H1 (cell line): ENCODE measurements at regions not wholly inside any gene's neighbourhood (a gene's known extent, or its start where the extent isn't known, plus 50 kb on each side); places are given as distances from the start of the nearest gene placed in this dataset.

ENCODE experiments used
- CTCF ChIA-PET: fragments of 300-600 bp; sonication (Branson Sonifier 250); formaldehyde crosslinking; loops from one replicate; lab custom pipeline; 2021; ENCODE audit not compliant: partially characterized antibody; lab: Charles Lee
- POLR2A ChIA-PET: fragments of 300-600 bp; sonication (Branson Sonifier 250); formaldehyde crosslinking; loops from one replicate; lab custom pipeline; 2021; ENCODE audit warnings: inconsistent platforms; ENCODE audit not compliant: partially characterized antibody; lab: Charles Lee
- DNase-seq, 2 experiments: peaks; one replicate each; pipeline versions ENCODE4 v3.0.0 to v3.0.0-alpha.2; 2010 to 2022; ENCODE audit warnings: low spot score in 2 of 2, low read depth in 1 of 2, mixed read lengths in 1 of 2
- FAIRE-seq: peaks from 2 replicates; lab custom pipeline; 2011; peaks lifted over from hg19 to GRCh38; lab: Jason Lieb, UNC
- H2AFZ ChIP-seq: 2 replicates; pipeline ENCODE4 v1.8.1; 2012; ENCODE audit warnings: low read length, inconsistent platforms
- H2AK5ac ChIP-seq: 2 replicates; pipeline ENCODE4 v1.6.1; 2013; ENCODE audit warnings: low read depth, low read length
- H2BK120ac ChIP-seq: replicated peaks from 2 replicates; pipeline ENCODE3; 2013; ENCODE audit warnings: low read depth, low read length, inconsistent platforms
- H2BK12ac ChIP-seq: 2 replicates; pipeline ENCODE4 v1.6.1; 2013; ENCODE audit warnings: low read depth, low read length
- H2BK15ac ChIP-seq: 2 replicates; pipeline ENCODE4 v1.6.1; 2013; ENCODE audit warnings: low read length
- H2BK20ac ChIP-seq: 2 replicates; pipeline ENCODE4 v1.6.1; 2013; ENCODE audit warnings: low read length
- H2BK5ac ChIP-seq: 2 replicates; pipeline ENCODE4 v1.6.1; 2013; ENCODE audit warnings: low read depth, low read length
- H3K14ac ChIP-seq: 2 replicates; pipeline ENCODE4 v1.6.1; 2013; ENCODE audit warnings: inconsistent platforms; ENCODE audit not compliant: insufficient read length
- H3K18ac ChIP-seq: 2 replicates; pipeline ENCODE4 v1.6.1; 2013; ENCODE audit warnings: low read length; ENCODE audit errors: extremely low read depth
- H3K23ac ChIP-seq: 2 replicates; pipeline ENCODE4 v1.6.1; 2013; ENCODE audit warnings: inconsistent platforms; ENCODE audit not compliant: insufficient read length
- H3K23me2 ChIP-seq: 2 replicates; pipeline ENCODE4 v1.6.1; 2013; ENCODE audit warnings: low read depth, low read length
- H3K27ac ChIP-seq: 2 replicates; pipeline ENCODE4 v1.6.1; 2011; ENCODE audit warnings: low read depth, low read length, inconsistent platforms
- H3K27me3 ChIP-seq, 4 experiments: replicated peaks in 1 of 4; 1 replicate in 1 of 4; 2 replicates in 3 of 4; pipeline versions ENCODE4 v1.6.1 to v1.8.1; 2011 to 2013; ENCODE audit warnings: low read length in 3 of 4, mild to moderate bottlenecking in 3 of 4, inconsistent platforms in 2 of 4, mixed read lengths in 2 of 4, moderate library complexity in 1 of 4; ENCODE audit not compliant: control insufficient read depth in 3 of 4, insufficient read depth in 3 of 4; ENCODE audit errors: extremely low read depth in 1 of 4
- H3K36me3 ChIP-seq, 4 experiments: 2 replicates each; pipeline versions ENCODE4 v1.6.1 to v1.8.1; 2011 to 2013; ENCODE audit warnings: mild to moderate bottlenecking in 4 of 4, low read length in 3 of 4, moderate library complexity in 2 of 4, control low read depth in 1 of 4, inconsistent platforms in 1 of 4; ENCODE audit not compliant: insufficient read depth in 4 of 4, control insufficient read depth in 2 of 4
- H3K4ac ChIP-seq: replicated peaks from 2 replicates; pipeline ENCODE3; 2013; ENCODE audit warnings: low read length, low read depth, mixed read lengths, inconsistent platforms; ENCODE audit not compliant: insufficient read length
- H3K4me1 ChIP-seq, 4 experiments: replicated peaks in 1 of 4; 1 replicate in 1 of 4; 2 replicates in 3 of 4; pipeline versions ENCODE4 v1.6.1 to v1.8.1; 2011 to 2013; ENCODE audit warnings: low read length in 3 of 4, inconsistent platforms in 2 of 4, mixed read lengths in 1 of 4; ENCODE audit not compliant: insufficient read depth in 4 of 4, control insufficient read depth in 3 of 4
- H3K4me2 ChIP-seq, 2 experiments: 2 replicates each; pipeline versions ENCODE4 v1.6.1 to v1.8.1; 2011 to 2013; ENCODE audit warnings: low read depth in 2 of 2, low read length in 2 of 2, control low read depth in 1 of 2, inconsistent platforms in 1 of 2, mild to moderate bottlenecking in 1 of 2; ENCODE audit not compliant: insufficient read depth in 1 of 2
- H3K4me3 ChIP-seq, 4 experiments: fragments of 200-600, 300-600 bp in 1 of 4; sonication (generic), shearing (Covaris generic), sonication (Bioruptor Twin) in 1 of 4; 2 replicates each; pipeline versions ENCODE4 v1.5.1 to v1.8.1; 2011 to 2016; ENCODE audit warnings: low read length in 4 of 4, low read depth in 3 of 4, control low read depth in 2 of 4, inconsistent platforms in 2 of 4, mild to moderate bottlenecking in 2 of 4, mixed read lengths in 1 of 4, moderate library complexity in 1 of 4; ENCODE audit not compliant: insufficient read depth in 2 of 4; ENCODE audit errors: extremely low read depth in 1 of 4
- H3K56ac ChIP-seq: replicated peaks from 2 replicates; pipeline ENCODE3; 2013; ENCODE audit warnings: low read depth, mild to moderate bottlenecking, mixed read lengths, low read length, inconsistent platforms; ENCODE audit not compliant: insufficient read length
- H3K79me1 ChIP-seq: 2 replicates; pipeline ENCODE4 v1.6.1; 2013; ENCODE audit warnings: low read depth, low read length, control low read depth
- H3K79me2 ChIP-seq, 2 experiments: 2 replicates each; pipeline versions ENCODE4 v1.6.1 to v1.8.1; 2012 to 2013; ENCODE audit warnings: low read length in 2 of 2, mild to moderate bottlenecking in 2 of 2, inconsistent platforms in 1 of 2; ENCODE audit not compliant: insufficient read depth in 2 of 2, control insufficient read depth in 1 of 2
- H3K9ac ChIP-seq, 4 experiments: replicated peaks in 1 of 4; 1 replicate in 1 of 4; 2 replicates in 3 of 4; pipeline versions ENCODE4 v1.6.1 to v1.8.1; 2011 to 2013; ENCODE audit warnings: low read depth in 3 of 4, low read length in 3 of 4, control low read depth in 2 of 4, mild to moderate bottlenecking in 2 of 4, moderate library complexity in 2 of 4, inconsistent platforms in 1 of 4; ENCODE audit errors: extremely low read depth in 1 of 4
- H3K9me3 ChIP-seq, 2 experiments: 2 replicates each; pipeline versions ENCODE4 v1.6.1 to v1.8.1; 2012 to 2013; ENCODE audit warnings: mild to moderate bottlenecking in 2 of 2, moderate library complexity in 2 of 2, control low read depth in 1 of 2, inconsistent platforms in 1 of 2, low read depth in 1 of 2, low read length in 1 of 2, mixed read lengths in 1 of 2; ENCODE audit not compliant: insufficient read depth in 2 of 2
- H4K20me1 ChIP-seq, 2 experiments: replicated peaks in 1 of 2; 2 replicates each; pipeline versions ENCODE3 to v1.8.1; 2011 to 2013; ENCODE audit warnings: inconsistent platforms in 2 of 2, low read length in 2 of 2, mild to moderate bottlenecking in 1 of 2; ENCODE audit not compliant: insufficient read depth in 2 of 2, control insufficient read depth in 1 of 2
- H4K5ac ChIP-seq: 2 replicates; pipeline ENCODE4 v1.6.1; 2013; ENCODE audit warnings: low read length, low read depth, mixed read lengths, inconsistent platforms; ENCODE audit not compliant: insufficient read length
- H4K8ac ChIP-seq: 2 replicates; pipeline ENCODE4 v1.8.0; 2013; ENCODE audit warnings: mild to moderate bottlenecking, moderate library complexity, low read length, inconsistent platforms; ENCODE audit not compliant: insufficient read depth; ENCODE audit errors: extremely low read depth
- H4K91ac ChIP-seq: replicated peaks from 2 replicates; pipeline ENCODE3; 2013; ENCODE audit warnings: low read length, mixed read lengths, inconsistent platforms; ENCODE audit not compliant: insufficient read length
- KDM4A ChIP-seq: IDR thresholded peaks from one replicate; pipeline ENCODE4 v1.7.1; 2012; ENCODE audit warnings: low read depth, mild to moderate bottlenecking, moderate library complexity, low read length, inconsistent platforms; ENCODE audit not compliant: severe bottlenecking
- SAP30 ChIP-seq: fragments of 300-600 bp; sonication (generic); IDR thresholded peaks from 2 replicates; pipeline ENCODE4 v1.7.1; 2012; ENCODE audit warnings: low read length, moderate library complexity, mild to moderate bottlenecking, inconsistent platforms; ENCODE audit not compliant: insufficient read depth, insufficient replicate concordance
- SP1 ChIP-seq: IDR thresholded peaks from 2 replicates; pipeline ENCODE4 v1.6.1; 2011; ENCODE audit warnings: low read depth, low read length
- WGBS, 2 experiments: shearing (Covaris generic) in 1 of 2; methylation state at CpG; one replicate each; pipeline versions ENCODE4 v1.1.6 to v1.1.7; 2013 to 2015; ENCODE audit warnings: low lambda C conversion rate in 2 of 2, mixed read lengths in 2 of 2, inconsistent platforms in 1 of 2, low coverage in 1 of 2, missing lambda C conversion rate in 1 of 2; ENCODE audit not compliant: insufficient replicate concordance in 2 of 2, insufficient coverage in 1 of 2, insufficient read length in 1 of 2; ENCODE audit errors: extremely low coverage in 1 of 2, missing lambda C conversion rate in 1 of 2; 5-methylcytosine and 5-hydroxymethylcytosine counted together

GRCh38 chr3:34264337-34265041 is 466.1 kb downstream of the PDCD6IP start:
- Histone ChIP-seq H2AK5ac (no peak overlapping the region), H2BK20ac (no peak overlapping the region), H3K4me3 (no peak overlapping the region), H2BK120ac (no peak overlapping the region), H3K4me1 (peaks cover 0 to 6% (median under 1%) of the 10 kb centered on the region in 4 experiments; a peak in 3 of 7 replicates), H4K5ac (no peak overlapping the region), H3K4ac (no peak overlapping the region), H3K27me3 (no peaks in the 10 kb centered on the region), H2BK15ac (no peak overlapping the region), H2BK12ac (no peak overlapping the region), H4K20me1 (no peaks in the 10 kb centered on the region), H4K8ac (no peak overlapping the region), H3K9me3 (no peaks in the 10 kb centered on the region), H2BK5ac (no peak overlapping the region), H4K91ac (no peak overlapping the region), H3K23me2 (0 out of 2 replicates have a peak, but pooled peaks cover 3% of the 10 kb centered on the region), H3K79me1 (no peaks in the 10 kb centered on the region), H3K9ac (no peak overlapping the region), H3K36me3 (no peaks in the 10 kb centered on the region), H3K56ac (no peak overlapping the region), H3K14ac (no peak overlapping the region), H3K23ac (no peak overlapping the region), H3K27ac (no peak overlapping the region), H2AFZ (no peak overlapping the region), H3K79me2 (no peaks in the 10 kb centered on the region), H3K18ac (no peak overlapping the region), H3K4me2 (no peak overlapping the region)
- FAIRE-seq (no peak), DNase-seq (no peak)
- WGBS, 2 experiments: 93% methylated on average over 5 of the region's 5 CpGs; no CpG with 5 or more reads in 1 of the 2 experiments
- ChIA-PET CTCF (interaction anchor here (0.6 to 1.6 kb wide), 7 partner anchors 8 to 377 kb away, joined by 3 to 4 read pairs (median 4); no protein-coding TSS in a partner anchor), POLR2A (no interaction called here)
- TF ChIP-seq KDM4A: no peak
- no peak for TF ChIP-seq SAP30
- no peak for TF ChIP-seq SP1
